Astrocyte (in vitro differentiated cells and primary cell): ENCODE measurements at regions not wholly inside any gene's neighbourhood (a gene's known extent, or its start where the extent isn't known, plus 50 kb on each side); places are given as distances from the start of the nearest gene placed in this dataset.

Experiments used
- DNase-seq: peaks from one replicate; pipeline ENCODE4 v3.0.0-alpha.2; 2010; ENCODE audit warnings: low read depth
- FAIRE-seq: peaks from 2 replicates; lab custom pipeline; 2011; peaks lifted over from hg19 to GRCh38; lab: Jason Lieb, UNC
- H2AFZ ChIP-seq: 2 replicates; pipeline ENCODE4 v1.6.0; 2012; ENCODE audit warnings: low read depth, low read length, inconsistent platforms
- H3K27ac ChIP-seq: 2 replicates; pipeline ENCODE4 v1.5.1; 2011; ENCODE audit warnings: low read depth, low read length, inconsistent platforms
- H3K27me3 ChIP-seq: 2 replicates; pipeline ENCODE4 v1.6.0; 2011; ENCODE audit warnings: low read length, inconsistent platforms; ENCODE audit not compliant: insufficient read depth
- H3K36me3 ChIP-seq: 2 replicates; pipeline ENCODE4 v1.5.1; 2011; ENCODE audit warnings: low read length, inconsistent platforms; ENCODE audit not compliant: insufficient read depth
- H3K4me1 ChIP-seq: 2 replicates; pipeline ENCODE4 v1.5.1; 2011; ENCODE audit warnings: low read length, inconsistent platforms; ENCODE audit not compliant: insufficient read depth
- H3K4me2 ChIP-seq: 2 replicates; pipeline ENCODE4 v1.6.0; 2012; ENCODE audit warnings: low read length, inconsistent platforms
- H3K4me3 ChIP-seq: 2 replicates; pipeline ENCODE4 v1.5.1; 2011; ENCODE audit warnings: low read depth, mild to moderate bottlenecking, low read length, inconsistent platforms; ENCODE audit not compliant: insufficient read depth
- H3K79me2 ChIP-seq: 2 replicates; pipeline ENCODE4 v1.6.0; 2012; ENCODE audit warnings: mild to moderate bottlenecking, low read length, inconsistent platforms; ENCODE audit not compliant: insufficient read depth
- H3K9ac ChIP-seq: 2 replicates; pipeline ENCODE4 v1.6.0; 2012; ENCODE audit warnings: mild to moderate bottlenecking, low read length, inconsistent platforms
- H3K9me3 ChIP-seq: 2 replicates; pipeline ENCODE4 v1.5.1; 2012; ENCODE audit warnings: low read depth, mild to moderate bottlenecking, low read length, inconsistent platforms; ENCODE audit not compliant: insufficient read depth
- H4K20me1 ChIP-seq: 2 replicates; pipeline ENCODE4 v1.6.0; 2012; ENCODE audit warnings: low read length, inconsistent platforms; ENCODE audit not compliant: insufficient read depth
- H3K27ac Mint-ChIP-seq: one replicate; pipeline ENCODE4 v1.8.0; 2021; ENCODE audit warnings: mild to moderate bottlenecking, mixed read lengths; ENCODE audit not compliant: unreplicated experiment
- H3K27me3 Mint-ChIP-seq: one replicate; pipeline ENCODE4 v1.8.0; 2021; ENCODE audit warnings: low read depth, mixed read lengths; ENCODE audit not compliant: unreplicated experiment
- H3K36me3 Mint-ChIP-seq: one replicate; pipeline ENCODE4 v1.8.0; 2021; ENCODE audit warnings: low read depth, mixed read lengths; ENCODE audit not compliant: unreplicated experiment
- H3K4me1 Mint-ChIP-seq: one replicate; pipeline ENCODE4 v1.8.0; 2021; ENCODE audit warnings: low read depth, mixed read lengths; ENCODE audit not compliant: unreplicated experiment
- H3K4me3 Mint-ChIP-seq: one replicate; pipeline ENCODE4 v1.8.0; 2021; ENCODE audit warnings: mild to moderate bottlenecking, moderate library complexity, mixed read lengths; ENCODE audit not compliant: unreplicated experiment
- H3K9me3 Mint-ChIP-seq: one replicate; pipeline ENCODE4 v1.8.0; 2021; ENCODE audit warnings: mild to moderate bottlenecking, mixed read lengths; ENCODE audit not compliant: unreplicated experiment
- EZH2 ChIP-seq: IDR thresholded peaks from 2 replicates; pipeline ENCODE4 v1.6.1; 2012; ENCODE audit warnings: mild to moderate bottlenecking, low read length, inconsistent platforms; ENCODE audit not compliant: insufficient read depth
- TF ChIP-seq, protein P1 (sequence below): IDR thresholded peaks from 2 replicates; pipeline ENCODE4 v1.5.1; 2011; ENCODE audit warnings: low read depth, mild to moderate bottlenecking, inconsistent platforms, low read length, moderate library complexity; ENCODE audit not compliant: insufficient read depth

DNA sequence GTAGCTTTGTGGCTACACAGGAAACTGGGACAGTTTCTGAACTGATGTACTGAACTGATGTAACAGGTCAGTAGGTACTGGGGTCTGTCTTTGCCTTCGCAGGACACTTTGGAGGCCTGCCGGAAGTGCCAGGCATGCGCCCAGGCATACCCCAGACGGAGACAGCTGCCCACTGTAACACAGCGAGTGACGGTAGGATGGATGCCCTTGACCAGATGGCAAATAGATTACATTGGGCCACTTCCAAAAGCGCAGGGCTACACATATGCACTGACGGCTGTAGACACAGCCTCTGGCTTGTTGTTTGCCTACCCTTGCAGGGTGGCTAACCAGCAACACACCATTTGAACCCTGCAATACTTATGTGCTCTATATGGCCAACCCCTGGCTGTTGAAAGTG, 94.1 kb upstream of the TMPO start:
- no peak overlapping the region for H2AFZ ChIP-seq
- no peaks in the 10 kb centered on the region for H3K9me3 ChIP-seq
- H3K27me3 ChIP-seq, result no peaks in the 10 kb centered on the region
- no peak overlapping the region for H3K27ac ChIP-seq
- TF ChIP-seq, protein P1, sequence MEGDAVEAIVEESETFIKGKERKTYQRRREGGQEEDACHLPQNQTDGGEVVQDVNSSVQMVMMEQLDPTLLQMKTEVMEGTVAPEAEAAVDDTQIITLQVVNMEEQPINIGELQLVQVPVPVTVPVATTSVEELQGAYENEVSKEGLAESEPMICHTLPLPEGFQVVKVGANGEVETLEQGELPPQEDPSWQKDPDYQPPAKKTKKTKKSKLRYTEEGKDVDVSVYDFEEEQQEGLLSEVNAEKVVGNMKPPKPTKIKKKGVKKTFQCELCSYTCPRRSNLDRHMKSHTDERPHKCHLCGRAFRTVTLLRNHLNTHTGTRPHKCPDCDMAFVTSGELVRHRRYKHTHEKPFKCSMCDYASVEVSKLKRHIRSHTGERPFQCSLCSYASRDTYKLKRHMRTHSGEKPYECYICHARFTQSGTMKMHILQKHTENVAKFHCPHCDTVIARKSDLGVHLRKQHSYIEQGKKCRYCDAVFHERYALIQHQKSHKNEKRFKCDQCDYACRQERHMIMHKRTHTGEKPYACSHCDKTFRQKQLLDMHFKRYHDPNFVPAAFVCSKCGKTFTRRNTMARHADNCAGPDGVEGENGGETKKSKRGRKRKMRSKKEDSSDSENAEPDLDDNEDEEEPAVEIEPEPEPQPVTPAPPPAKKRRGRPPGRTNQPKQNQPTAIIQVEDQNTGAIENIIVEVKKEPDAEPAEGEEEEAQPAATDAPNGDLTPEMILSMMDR, result no peak
- TF ChIP-seq EZH2, result no peak
- Mint-ChIP-seq H3K27ac (no peak overlapping the region), H3K4me3 (no peak overlapping the region), H3K36me3 (no peaks in the 10 kb centered on the region), H3K27me3 (no peaks in the 10 kb centered on the region), H3K4me1 (peaks cover 43% of the 10 kb centered on the region), H3K9me3 (no peaks in the 10 kb centered on the region)
- H3K79me2 ChIP-seq, result no peaks in the 10 kb centered on the region
- H3K4me3 ChIP-seq, result no peak overlapping the region
- H4K20me1 ChIP-seq, result no peaks in the 10 kb centered on the region
- H3K9ac ChIP-seq, result no peak overlapping the region
- FAIRE-seq, result no peak
- H3K4me2 ChIP-seq, result no peak overlapping the region
- DNase-seq, result no peak
- peaks cover 24% of the 10 kb centered on the region for H3K4me1 ChIP-seq
- no peaks in the 10 kb centered on the region for H3K36me3 ChIP-seq

DNA sequence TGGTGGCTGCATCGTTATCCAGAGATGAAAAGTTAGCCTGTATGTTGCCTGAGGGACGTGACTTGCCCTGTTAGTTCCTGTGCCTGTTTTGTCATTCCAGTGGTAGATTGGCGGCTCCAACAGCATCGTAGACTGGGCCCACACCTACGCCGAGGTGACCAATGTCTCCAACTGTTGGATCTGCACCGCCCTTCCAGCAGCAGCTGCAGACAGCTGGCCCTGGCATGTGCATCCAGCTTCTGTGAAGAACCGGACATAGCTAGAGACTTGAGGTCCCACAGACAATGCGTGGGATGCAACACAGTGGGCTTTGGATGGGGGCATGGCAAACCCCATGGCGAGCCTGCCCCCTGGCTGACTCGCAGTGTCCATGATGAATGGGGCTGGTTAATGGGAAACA, 93.0 kb upstream of the TMPO start:
- Histone ChIP-seq H2AFZ (no peak overlapping the region), H3K79me2 (no peaks in the 10 kb centered on the region), H3K4me3 (no peak overlapping the region), H3K27me3 (no peaks in the 10 kb centered on the region), H3K4me1 (peaks cover 24% of the 10 kb centered on the region), H3K36me3 (no peaks in the 10 kb centered on the region), H3K27ac (no peak overlapping the region), H3K4me2 (no peak overlapping the region), H3K9me3 (no peaks in the 10 kb centered on the region), H4K20me1 (no peaks in the 10 kb centered on the region), H3K9ac (no peak overlapping the region)
- no peak for FAIRE-seq
- Mint-ChIP-seq H3K4me1 (peaks cover 41% of the 10 kb centered on the region), H3K36me3 (no peaks in the 10 kb centered on the region), H3K27me3 (no peaks in the 10 kb centered on the region), H3K27ac (no peak overlapping the region), H3K9me3 (no peaks in the 10 kb centered on the region), H3K4me3 (no peak overlapping the region)
- TF ChIP-seq, protein P1, result no peak
- TF ChIP-seq EZH2, result no peak
- DNase-seq, result no peak

DNA sequence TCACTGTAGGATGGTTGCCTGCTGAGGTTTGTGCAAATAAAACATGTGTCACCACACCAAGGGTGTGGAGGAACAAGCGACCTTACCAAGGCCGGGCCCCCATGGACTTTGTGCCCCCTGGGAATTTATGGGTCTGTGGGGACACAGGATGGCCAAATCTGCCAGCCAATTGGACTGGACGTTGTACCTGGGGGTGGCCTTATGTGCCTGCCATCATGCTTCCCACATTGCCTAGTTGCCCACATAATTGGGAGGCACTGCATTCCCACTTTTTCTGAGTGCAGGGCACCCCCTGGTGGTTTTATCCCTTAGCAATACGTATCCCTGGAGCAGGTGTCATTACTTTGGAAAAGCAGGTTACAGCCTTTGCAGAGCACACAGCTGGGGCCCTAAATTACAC, 92.6 kb upstream of the TMPO start:
- Mint-ChIP-seq H3K36me3 (no peaks in the 10 kb centered on the region), H3K9me3 (no peaks in the 10 kb centered on the region), H3K4me1 (peaks cover 36% of the 10 kb centered on the region), H3K27ac (no peak overlapping the region), H3K27me3 (no peaks in the 10 kb centered on the region), H3K4me3 (no peak overlapping the region)
- Histone ChIP-seq H3K27me3 (no peaks in the 10 kb centered on the region), H4K20me1 (no peaks in the 10 kb centered on the region), H3K4me3 (no peak overlapping the region), H3K79me2 (no peaks in the 10 kb centered on the region), H3K9ac (no peak overlapping the region), H3K36me3 (no peaks in the 10 kb centered on the region), H3K9me3 (no peaks in the 10 kb centered on the region), H2AFZ (no peak overlapping the region), H3K27ac (no peak overlapping the region), H3K4me1 (peaks cover 24% of the 10 kb centered on the region), H3K4me2 (no peak overlapping the region)
- no peak for FAIRE-seq
- DNase-seq, result no peak
- TF ChIP-seq, protein P1, result no peak
- TF ChIP-seq EZH2, result no peak
